HCT116 (cell line): ENCODE measurements at regions not wholly inside any gene's neighbourhood (a gene's known extent, or its start where the extent isn't known, plus 50 kb on each side); places are given as distances from the start of the nearest gene placed in this dataset.
"Not testable (repeated sequence)": the region's sequence is repeated elsewhere in the genome, so short reads cannot be mapped to it uniquely, and the experiment has no call there.

Experiments used
- ATAC-seq: fragments of 200-7000 bp; cut with Tn5 transposase; 2 replicates; pipeline ENCODE4 v1.9.1; 2020; ENCODE audit warnings: mild to moderate bottlenecking, moderate library complexity
- BruUV-seq: library from RNA; stranded (reverse); fragments of 400-500 nt; replicated peaks from 2 replicates; lab custom pipeline; 2021; lab: Mats Ljungman, UMichigan
- CTCF ChIA-PET: fragments of 300-600 bp; sonication (Branson Sonifier 250); formaldehyde crosslinking; loops from one replicate; lab custom pipeline; 2021; ENCODE audit warnings: antibody characterized with exemption; lab: Charles Lee
- POLR2A ChIA-PET: fragments of 300-600, 350-600 bp; sonication (Branson Sonifier 250); formaldehyde crosslinking; loops from one replicate; lab custom pipeline; 2021; ENCODE audit warnings: antibody characterized with exemption; lab: Charles Lee
- RAD21 ChIA-PET, 2 experiments: fragments of 300-600 bp; sonication (Branson Sonifier 250); formaldehyde crosslinking; loops; one replicate each; lab custom pipeline; 2023; ENCODE audit warnings: low total read pairs in 2 of 2; ENCODE audit not compliant: uncharacterized antibody in 2 of 2, unreplicated experiment in 2 of 2, low non-redundant PET in 1 of 2; lab: Charles Lee
- DNase-seq: peaks from one replicate; pipeline ENCODE4 v3.0.0-alpha.2; 2010; ENCODE audit warnings: low read depth, low spot score
- H2AFZ ChIP-seq: fragments of 200-600 bp; shearing (Covaris generic), sonication (generic); 2 replicates; pipeline ENCODE4 v1.6.1; 2017; ENCODE audit warnings: low read depth, mixed run types, mixed read lengths, antibody characterized with exemption, low read length; ENCODE audit not compliant: poor library complexity, severe bottlenecking
- H3K27ac ChIP-seq: 2 replicates; pipeline ENCODE4 v1.5.1; 2012; ENCODE audit warnings: low read depth, low read length
- H3K27me3 ChIP-seq: fragments of 200-600 bp; sonication (generic); 2 replicates; pipeline ENCODE4 v1.6.1; 2016; ENCODE audit warnings: mixed run types, low read length, mixed read lengths; ENCODE audit not compliant: insufficient read depth
- H3K36me3 ChIP-seq, 2 experiments: fragments of 200-500 bp in 1 of 2; fragments of 200-600 bp in 1 of 2; sonication (Bioruptor generic) in 1 of 2; sonication (generic) in 1 of 2; 2 replicates each; pipeline versions ENCODE4 v1.5.1 to v1.6.1; 2014 to 2016; ENCODE audit warnings: low read length in 2 of 2, inconsistent platforms in 1 of 2, mixed read lengths in 1 of 2, mixed run types in 1 of 2; ENCODE audit not compliant: insufficient read depth in 2 of 2, control insufficient read depth in 1 of 2
- H3K4me1 ChIP-seq, 2 experiments: fragments of 200-600 bp in 1 of 2; sonication (generic) in 1 of 2; 2 replicates each; pipeline versions ENCODE4 v1.5.1 to v1.6.1; 2012 to 2017; ENCODE audit warnings: low read length in 2 of 2, inconsistent platforms in 1 of 2, mild to moderate bottlenecking in 1 of 2, mixed read lengths in 1 of 2, mixed run types in 1 of 2, moderate library complexity in 1 of 2; ENCODE audit not compliant: insufficient read depth in 2 of 2, control insufficient read depth in 1 of 2
- H3K4me2 ChIP-seq: fragments of 200-600 bp; sonication (generic); 2 replicates; pipeline ENCODE4 v1.6.1; 2017; ENCODE audit warnings: mixed run types, low read length, mixed read lengths
- H3K4me3 ChIP-seq, 2 experiments: fragments of 200-600 bp in 1 of 2; sonication (generic) in 1 of 2; replicated peaks in 1 of 2; 2 replicates each; pipeline ENCODE4 v1.5.1; 2011 to 2016; ENCODE audit warnings: low read length in 2 of 2, control low read depth in 1 of 2, low read depth in 1 of 2, mild to moderate bottlenecking in 1 of 2, mixed read lengths in 1 of 2, mixed run types in 1 of 2
- H3K79me2 ChIP-seq: fragments of 200-600 bp; sonication (generic); 2 replicates; pipeline ENCODE4 v1.6.1; 2017; ENCODE audit warnings: mild to moderate bottlenecking, mixed run types, low read length, moderate library complexity, mixed read lengths; ENCODE audit not compliant: insufficient read depth
- H3K9ac ChIP-seq: fragments of 200-600 bp; sonication (generic); 2 replicates; pipeline ENCODE4 v1.6.1; 2016; ENCODE audit warnings: low read length, mixed read lengths
- H3K9me2 ChIP-seq: fragments of 200-600 bp; sonication (generic), shearing (Covaris generic); 2 replicates; pipeline ENCODE4 v1.6.1; 2017; ENCODE audit warnings: mixed run types, mild to moderate bottlenecking, moderate library complexity; ENCODE audit not compliant: insufficient read depth
- H3K9me3 ChIP-seq, 2 experiments: fragments of 200-500 bp in 1 of 2; fragments of 200-600 bp in 1 of 2; sonication (Bioruptor generic) in 1 of 2; sonication (generic) in 1 of 2; 2 replicates each; pipeline ENCODE4 v1.6.1; 2014 to 2017; ENCODE audit warnings: low read length in 2 of 2, mixed read lengths in 2 of 2, inconsistent platforms in 1 of 2, low read depth in 1 of 2, mild to moderate bottlenecking in 1 of 2, mixed run types in 1 of 2, moderate library complexity in 1 of 2; ENCODE audit not compliant: control insufficient read depth in 1 of 2, insufficient read depth in 1 of 2
- H4K20me1 ChIP-seq: fragments of 200-600 bp; sonication (generic), shearing (Covaris generic); 2 replicates; pipeline ENCODE4 v1.6.1; 2017; ENCODE audit warnings: mixed run types, mild to moderate bottlenecking, moderate library complexity; ENCODE audit not compliant: insufficient read depth
- ATF3 ChIP-seq: IDR thresholded peaks from 2 replicates; pipeline ENCODE4 v1.6.1; 2012
- CBX3 ChIP-seq: IDR thresholded peaks from 2 replicates; pipeline ENCODE4 v1.6.1; 2012; ENCODE audit warnings: low read depth
- CEBPB ChIP-seq: IDR thresholded peaks from 2 replicates; pipeline ENCODE4 v1.6.1; 2012; ENCODE audit warnings: low read depth
- EGR1 ChIP-seq: IDR thresholded peaks from 2 replicates; pipeline ENCODE4 v1.6.1; 2012; ENCODE audit warnings: low read depth
- EZH2phosphoT487 ChIP-seq: fragments of 200-600 bp; IDR thresholded peaks from 2 replicates; pipeline ENCODE4 v1.6.1; 2018; ENCODE audit warnings: antibody characterized with exemption, borderline replicate concordance
- FOSL1 ChIP-seq: IDR thresholded peaks from 2 replicates; pipeline ENCODE4 v1.6.1; 2012; ENCODE audit warnings: low read depth
- JUND ChIP-seq: IDR thresholded peaks from 2 replicates; pipeline ENCODE4 v1.6.1; 2012
- POLR2A ChIP-seq: IDR thresholded peaks from 2 replicates; pipeline ENCODE4 v1.7.0; 2011; ENCODE audit warnings: borderline replicate concordance; ENCODE audit not compliant: insufficient read depth, insufficient read length; ENCODE audit errors: extremely low read depth
- POLR2AphosphoS5 ChIP-seq: IDR thresholded peaks from 2 replicates; pipeline ENCODE4 v1.6.1; 2011; ENCODE audit warnings: mild to moderate bottlenecking, low read depth, low read length, moderate library complexity
- RAD21 ChIP-seq: IDR thresholded peaks from 2 replicates; pipeline ENCODE4 v1.6.1; 2012; ENCODE audit warnings: low read depth, mild to moderate bottlenecking
- REST ChIP-seq: IDR thresholded peaks from 2 replicates; pipeline ENCODE4 v1.6.1; 2012; ENCODE audit warnings: low read depth
- SP1 ChIP-seq: IDR thresholded peaks from 2 replicates; pipeline ENCODE4 v1.6.1; 2012; ENCODE audit warnings: low read depth
- SRF ChIP-seq: IDR thresholded peaks from 2 replicates; pipeline ENCODE4 v1.6.1; 2012; ENCODE audit warnings: low read depth
- TCF7L2 ChIP-seq: IDR thresholded peaks from 2 replicates; pipeline ENCODE4 v1.7.0; 2011; ENCODE audit warnings: borderline replicate concordance, inconsistent platforms; ENCODE audit not compliant: insufficient read depth, insufficient read length; ENCODE audit errors: extremely low read depth
- ZBTB33 ChIP-seq: IDR thresholded peaks from 2 replicates; pipeline ENCODE4 v1.6.1; 2011; ENCODE audit warnings: mild to moderate bottlenecking, low read length, moderate library complexity; ENCODE audit not compliant: insufficient replicate concordance; ENCODE audit errors: extremely low read depth
- ZNF274 ChIP-seq: fragments of 200-500 bp; sonication (Bioruptor generic); IDR thresholded peaks from 2 replicates; pipeline ENCODE4 v1.6.1; 2014; ENCODE audit warnings: mild to moderate bottlenecking, low read depth, low read length, inconsistent platforms
- intact Hi-C: fragments of 100-400 bp; cut with micrococcal nuclease; formaldehyde crosslinking; loops from 2 replicates; pipeline ENCODE4 v1.10.0; 2022

GRCh38 chr2:128516938-128517337 is 198.3 kb upstream of the HS6ST1 start:
- BruUV-seq: no TSS peak
- Histone ChIP-seq H3K9me3 (no peaks in the 10 kb centered on the region), H4K20me1 (no peaks in the 10 kb centered on the region), H3K36me3 (no peaks in the 10 kb centered on the region), H3K27me3 (no peaks in the 10 kb centered on the region), H3K4me2 (no peak overlapping the region), H2AFZ (no peak overlapping the region), H3K27ac (no peak overlapping the region), H3K4me1 (peaks cover 0 to 5% of the 10 kb centered on the region in 2 experiments; a peak in 1 of 4 replicates), H3K9ac (no peak overlapping the region), H3K9me2 (no peaks in the 10 kb centered on the region), H3K79me2 (no peaks in the 10 kb centered on the region), H3K4me3 (no peak overlapping the region)
- ChIA-PET CTCF (no interaction called here), RAD21 (no interaction called here), POLR2A (no interaction called here)
- DNase-seq (no peak), ATAC-seq (no peak)
- intact Hi-C loops: no loop called here
- no peak for TF ChIP-seq TCF7L2
- TF ChIP-seq ZBTB33: no peak
- no peak for TF ChIP-seq POLR2AphosphoS5
- no peak for TF ChIP-seq CEBPB
- no peak for TF ChIP-seq POLR2A
- no peak for TF ChIP-seq JUND
- no peak for TF ChIP-seq REST
- no peak for TF ChIP-seq ZNF274
- no peak for TF ChIP-seq EGR1
- no peak for TF ChIP-seq EZH2phosphoT487
- TF ChIP-seq SRF: no peak
- no peak for TF ChIP-seq SP1
- no peak for TF ChIP-seq RAD21
- TF ChIP-seq ATF3: no peak
- TF ChIP-seq FOSL1: no peak
- no peak for TF ChIP-seq CBX3

GRCh38 chr2:128519028-128519427 is 200.4 kb upstream of the HS6ST1 start:
- H3K36me3 ChIP-seq, H3K4me1 ChIP-seq, H3K4me3 ChIP-seq, intact Hi-C loops, BruUV-seq, H3K9ac ChIP-seq, H3K4me2 ChIP-seq, H3K9me2 ChIP-seq, ATAC-seq, H4K20me1 ChIP-seq, POLR2A ChIA-PET, H3K79me2 ChIP-seq, CTCF ChIA-PET, H3K27me3 ChIP-seq, H3K9me3 ChIP-seq, RAD21 ChIA-PET, H3K27ac ChIP-seq, H2AFZ ChIP-seq, DNase-seq: not testable (repeated sequence)
